Lung (tissue), 11 donors: ENCODE measurements at regions not wholly inside any gene's neighbourhood (a gene's known extent, or its start where the extent isn't known, plus 50 kb on each side); places are given as distances from the start of the nearest gene placed in this dataset.

Experiments used
- ATAC-seq: fragments of 200-7000 bp; cut with Tn5 transposase; one replicate; pipeline ENCODE4 v1.9.1; 2020; ENCODE audit warnings: moderate number of reproducible peaks; ENCODE audit not compliant: insufficient read depth, low FRiP score
- DNase-seq, 3 donors: peaks; one replicate each; pipeline ENCODE4 v3.0.0-alpha.2; 2013 to 2017
- H3K27ac ChIP-seq, 2 donors: one replicate each; pipeline ENCODE4 v1.5.1; 2013; ENCODE audit warnings: mild to moderate bottlenecking in 2 of 2, moderate library complexity in 2 of 2, control low read depth in 1 of 2, inconsistent platforms in 1 of 2, low read depth in 1 of 2, low read length in 1 of 2
- H3K27me3 ChIP-seq, 3 donors: one replicate each; pipeline ENCODE4 v1.5.1; 2013; ENCODE audit warnings: low read length in 2 of 3; ENCODE audit not compliant: control insufficient read depth in 3 of 3, insufficient read depth in 3 of 3
- H3K36me3 ChIP-seq, 4 donors: one replicate each; pipeline ENCODE4 v1.5.1; 2013; ENCODE audit warnings: low read length in 4 of 4, mild to moderate bottlenecking in 1 of 4, moderate library complexity in 1 of 4; ENCODE audit not compliant: control insufficient read depth in 4 of 4, insufficient read depth in 4 of 4
- H3K4me1 ChIP-seq, 5 donors: one replicate each; pipeline ENCODE4 v1.5.1; 2013; ENCODE audit warnings: low read length in 5 of 5, mild to moderate bottlenecking in 2 of 5, moderate library complexity in 1 of 5; ENCODE audit not compliant: control insufficient read depth in 5 of 5, insufficient read depth in 5 of 5
- H3K4me3 ChIP-seq: one replicate; pipeline ENCODE4 v1.5.1; 2013; ENCODE audit warnings: mild to moderate bottlenecking, control low read depth, moderate library complexity
- H3K9ac ChIP-seq, 2 donors: one replicate each; pipeline ENCODE4 v1.5.1; 2013; ENCODE audit warnings: low read length in 2 of 2, control low read depth in 1 of 2; ENCODE audit not compliant: insufficient read depth in 1 of 2
- H3K9me3 ChIP-seq, 4 donors: one replicate each; pipeline ENCODE4 v1.5.1; 2013; ENCODE audit warnings: low read length in 3 of 4, mild to moderate bottlenecking in 1 of 4, moderate library complexity in 1 of 4; ENCODE audit not compliant: control insufficient read depth in 4 of 4, insufficient read depth in 3 of 4
- CTCF ChIP-seq: IDR thresholded peaks from 2 replicates; pipeline ENCODE4 v1.5.1; 2012; ENCODE audit warnings: mild to moderate bottlenecking; ENCODE audit errors: control extremely low read depth, extremely low read depth
- WGBS, 2 donors: extraction: QIAGEN DNeasy Blood & Tissue Kit; methylation state at CpG; one replicate each; pipeline ENCODE4 v1.1.7; 2013; 5-methylcytosine and 5-hydroxymethylcytosine counted together
- donor health status: control.
- donor health status: control.
- donor health status: Bipolar disorder and iron deficiency.
- donor health status: healthy.
- donor health status: DM: yes; HTN: yes; CAD: no.

- no peaks in the 10 kb centered on the region for H3K9me3 ChIP-seq
- no peak for ATAC-seq
- DNase-seq, result no peak
- H3K27ac ChIP-seq, result no peak overlapping the region
- TF ChIP-seq CTCF, result no peak
- no peaks in the 10 kb centered on the region for H3K27me3 ChIP-seq
- WGBS, 2 donors, result 94 to 97% methylated on average over 7 of the region's 7 CpGs
- H3K36me3 ChIP-seq, result no peaks in the 10 kb centered on the region
- H3K4me3 ChIP-seq, result no peak overlapping the region
- H3K4me1 ChIP-seq, result peaks cover 0 to 11% (median 0%) of the 10 kb centered on the region in 5 donors
- H3K9ac ChIP-seq, result no peak overlapping the region
These were observed 378.4 kb upstream of the NRP1 start for GRCh38 chr10:33712825-33713224.

GRCh38 chr10:33710006-33710405, 375.5 kb upstream of the NRP1 start:
- Histone ChIP-seq H3K36me3 (no peaks in the 10 kb centered on the region), H3K9me3 (no peaks in the 10 kb centered on the region), H3K4me1 (peaks cover 0 to 5% (median 0%) of the 10 kb centered on the region in 5 donors), H3K27ac (no peak overlapping the region), H3K4me3 (no peak overlapping the region), H3K9ac (no peak overlapping the region), H3K27me3 (no peaks in the 10 kb centered on the region)
- 91 to 96% methylated on average over 5 of the region's 5 CpGs for WGBS, 2 donors
- DNase-seq (no peak), ATAC-seq (no peak)
- TF ChIP-seq CTCF, result no peak

- Histone ChIP-seq H3K27me3 (no peaks in the 10 kb centered on the region), H3K9ac (no peak overlapping the region), H3K36me3 (no peaks in the 10 kb centered on the region), H3K4me3 (no peak overlapping the region), H3K4me1 (peaks cover 0 to 5% (median 0%) of the 10 kb centered on the region in 5 donors), H3K27ac (no peak overlapping the region), H3K9me3 (no peaks in the 10 kb centered on the region)
- ATAC-seq (no peak), DNase-seq (no peak)
- no peak for TF ChIP-seq CTCF
- 89% methylated on average over 4 of the region's 4 CpGs for WGBS, 2 donors
These were observed 374.7 kb upstream of the NRP1 start for GRCh38 chr10:33709008-33709753.

- TF ChIP-seq CTCF, result no peak
- Histone ChIP-seq H3K36me3 (no peaks in the 10 kb centered on the region), H3K9me3 (no peaks in the 10 kb centered on the region), H3K9ac (no peak overlapping the region), H3K27me3 (no peaks in the 10 kb centered on the region), H3K4me1 (peaks cover 0 to 5% (median 0%) of the 10 kb centered on the region in 5 donors), H3K4me3 (no peak overlapping the region), H3K27ac (no peak overlapping the region)
- 79 to 89% methylated on average over 5 of the region's 5 CpGs for WGBS, 2 donors
- peak in 2 of 3 donors; percentile 18 to 44 for DNase-seq
- ATAC-seq, result no peak
These were observed 374.1 kb upstream of the NRP1 start for GRCh38 chr10:33708561-33708960.
